ENCODE measurements at regions not wholly inside any gene's neighbourhood (a gene's known extent, or its start where the extent isn't known, plus 50 kb on each side); places are given as distances from the start of the nearest gene placed in this dataset.

- no peak for TF ChIP-seq CTCF (IDR thresholded peaks at IDR 0.05)
- TF ChIP-seq POLR2A (IDR thresholded peaks at IDR 0.05): no peak
Measured at GRCh38 chr1:20416706-20417105, 69.3 kb downstream of the CAMK2N1 start.

All from uterus (tissue), 2 donors.